GM12873 (cell line): ENCODE measurements at regions not wholly inside any gene's neighbourhood (a gene's known extent, or its start where the extent isn't known, plus 50 kb on each side); places are given as distances from the start of the nearest gene placed in this dataset.

Experiments used
- CTCF ChIP-seq: IDR thresholded peaks from 2 replicates; pipeline ENCODE4 v1.5.1; 2012; ENCODE audit warnings: low read depth, mild to moderate bottlenecking, moderate library complexity, low read length, control low read depth; ENCODE audit not compliant: insufficient read depth; ENCODE audit errors: missing control alignments

- no peak for TF ChIP-seq CTCF
Observed at GRCh38 chr19:56966225-56966696, 125.7 kb upstream of the PEG3 start.

- TF ChIP-seq CTCF: no peak
Observed at GRCh38 chr19:56966697-56967299, 126.3 kb upstream of the PEG3 start.

- no peak for TF ChIP-seq CTCF
Observed at GRCh38 chr19:56969156-56969555, 128.6 kb upstream of the PEG3 start.

- no peak for TF ChIP-seq CTCF
Observed at GRCh38 chr19:56969759-56970178, 129.2 kb upstream of the PEG3 start.

- TF ChIP-seq CTCF: no peak
Observed at GRCh38 chr19:56971230-56971629, 130.7 kb upstream of the PEG3 start.

- TF ChIP-seq CTCF: no peak
Observed at GRCh38 chr19:56972291-56972841, 131.8 kb upstream of the PEG3 start.

GRCh38 chr19:56973713-56974555, 133.4 kb upstream of the PEG3 start:
- TF ChIP-seq CTCF: no peak
